Panc1 (cell line): ENCODE measurements at regions not wholly inside any gene's neighbourhood (a gene's known extent, or its start where the extent isn't known, plus 50 kb on each side); places are given as distances from the start of the nearest gene placed in this dataset.

ENCODE experiments used
- ATAC-seq: fragments of 200-7000 bp; cut with Tn5 transposase; 2 replicates; pipeline ENCODE4 v1.9.1; 2020; ENCODE audit warnings: mild to moderate bottlenecking, moderate library complexity
- BruUV-seq: library from RNA; stranded (reverse); fragments of 400-500 nt; replicated peaks from 2 replicates; lab custom pipeline; 2021; lab: Mats Ljungman, UMichigan
- CTCF ChIA-PET: fragments of 300-600 bp; sonication (Branson Sonifier 250); formaldehyde crosslinking; loops from one replicate; lab custom pipeline; 2022; ENCODE audit warnings: antibody characterized with exemption; lab: Charles Lee
- POLR2A ChIA-PET: fragments of 300-600 bp; sonication (Branson Sonifier 250); formaldehyde crosslinking; loops from one replicate; lab custom pipeline; 2022; ENCODE audit warnings: antibody characterized with exemption; lab: Charles Lee
- DNase-seq: peaks from one replicate; pipeline ENCODE4 v3.0.0-alpha.2; 2010; ENCODE audit warnings: low read depth, low spot score
- H3K27ac ChIP-seq: 2 replicates; pipeline ENCODE4 v1.5.1; 2011; ENCODE audit warnings: mild to moderate bottlenecking, low read length, inconsistent platforms
- H3K27me3 ChIP-seq: fragments of 200-500 bp; sonication (Bioruptor generic); 2 replicates; pipeline ENCODE4 v1.6.0; 2014; ENCODE audit warnings: low read length, inconsistent platforms; ENCODE audit not compliant: control insufficient read depth, insufficient read depth
- H3K36me3 ChIP-seq: fragments of 200-500 bp; sonication (Bioruptor generic); 2 replicates; pipeline ENCODE4 v1.5.1; 2014; ENCODE audit warnings: inconsistent platforms, mild to moderate bottlenecking, low read length, moderate library complexity; ENCODE audit not compliant: control insufficient read depth, insufficient read depth
- H3K4me1 ChIP-seq: 2 replicates; pipeline ENCODE4 v1.5.1; 2011; ENCODE audit warnings: inconsistent platforms, mild to moderate bottlenecking, low read length, moderate library complexity; ENCODE audit not compliant: control insufficient read depth, insufficient read depth
- H3K4me3 ChIP-seq, 2 experiments: 2 replicates each; pipeline ENCODE4 v1.5.1; 2011 to 2012; ENCODE audit warnings: low read depth in 2 of 2, low read length in 2 of 2, mild to moderate bottlenecking in 2 of 2, inconsistent platforms in 1 of 2, moderate library complexity in 1 of 2
- H3K9me3 ChIP-seq: fragments of 200-500 bp; sonication (Bioruptor generic); 2 replicates; pipeline ENCODE4 v1.5.1; 2014; ENCODE audit warnings: low read depth, mild to moderate bottlenecking, inconsistent platforms, low read length, moderate library complexity; ENCODE audit not compliant: control insufficient read depth, insufficient read depth
- POLR2AphosphoS5 ChIP-seq: IDR thresholded peaks from 2 replicates; pipeline ENCODE4 v1.6.1; 2012; ENCODE audit warnings: mild to moderate bottlenecking, low read depth, low read length, moderate library complexity
- SIN3A ChIP-seq: IDR thresholded peaks from 2 replicates; pipeline ENCODE4 v1.6.1; 2012; ENCODE audit warnings: low read depth, mild to moderate bottlenecking, low read length, moderate library complexity, borderline replicate concordance; ENCODE audit not compliant: insufficient read depth
- TCF7L2 ChIP-seq: IDR thresholded peaks from 2 replicates; pipeline ENCODE4 v1.6.1; 2011; ENCODE audit warnings: mild to moderate bottlenecking, low read depth, low read length, inconsistent platforms
- in situ Hi-C: cut with HindIII; loops from 2 replicates; pipeline ENCODE4 v1.10.0; 2016; ENCODE audit warnings: low sequenced_read_pairs, low pct_unique_long_range_greater_than_20kb
- intact Hi-C: fragments of 100-400 bp; cut with micrococcal nuclease; formaldehyde crosslinking; loops from one replicate; pipeline ENCODE4 v1.10.0; 2022; ENCODE audit not compliant: unreplicated experiment
- TF ChIP-seq, protein P1 (sequence below), 2 experiments: IDR thresholded peaks; 2 replicates each; pipeline ENCODE4 v1.6.1; 2011 to 2012; ENCODE audit warnings: low read depth in 2 of 2, control low read depth in 1 of 2, low read length in 1 of 2, mild to moderate bottlenecking in 1 of 2, moderate library complexity in 1 of 2; ENCODE audit not compliant: insufficient read depth in 1 of 2
- TF ChIP-seq, protein P2 (sequence below): fragments of 450-650 bp; IDR thresholded peaks from 2 replicates; pipeline ENCODE4 v1.5.1; 2017; ENCODE audit warnings: mild to moderate bottlenecking

DNA sequence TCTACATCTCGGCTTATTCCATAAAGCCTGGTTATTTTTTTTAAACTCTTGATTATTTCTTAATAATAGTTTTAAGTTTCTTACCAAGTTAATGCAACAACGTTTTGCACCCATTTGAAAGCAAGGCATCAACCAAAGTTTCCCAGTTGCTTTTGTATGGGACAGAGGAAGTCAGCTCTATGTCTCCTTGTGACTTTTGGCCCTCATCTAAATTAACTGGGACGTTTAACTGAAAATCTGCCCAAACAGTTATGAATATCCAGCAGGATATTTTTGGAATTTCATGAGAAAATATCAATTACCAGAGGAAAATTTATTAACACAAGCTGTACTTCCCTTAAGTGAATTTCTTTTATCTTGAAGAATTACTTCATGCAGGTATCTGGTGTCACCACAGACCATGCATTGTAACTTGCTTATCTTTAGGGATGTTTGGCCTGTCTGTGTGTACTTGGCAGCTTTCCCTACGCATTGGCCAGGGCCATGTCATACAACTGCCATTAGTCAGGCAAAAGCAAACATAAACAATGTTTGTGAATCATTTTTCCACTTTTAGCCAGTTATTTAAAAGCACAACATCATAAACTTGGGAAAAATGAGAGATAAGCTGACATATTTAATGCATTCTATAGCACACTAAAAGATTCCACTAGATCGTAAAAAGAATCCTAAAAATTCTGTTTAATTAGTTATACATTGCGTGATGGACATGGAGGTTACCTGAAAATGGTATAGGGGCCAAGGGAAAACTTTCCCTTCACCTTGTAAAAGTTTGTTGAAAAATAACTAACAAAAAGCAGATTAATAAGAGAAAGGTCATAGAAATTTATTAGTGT is 101.4 kb upstream of the PDE5A start:
- ATAC-seq: peak; percentile 94
- no peak overlapping the region for H3K4me3 ChIP-seq
- TF ChIP-seq TCF7L2 (peak; percentile 92), POLR2AphosphoS5 (peak; percentile 77; the same call in 1 of the 2 replicates), SIN3A (0 out of 2 replicates have a peak, but pooled peaks have one; percentile 49)
- TF ChIP-seq, protein P1, sequence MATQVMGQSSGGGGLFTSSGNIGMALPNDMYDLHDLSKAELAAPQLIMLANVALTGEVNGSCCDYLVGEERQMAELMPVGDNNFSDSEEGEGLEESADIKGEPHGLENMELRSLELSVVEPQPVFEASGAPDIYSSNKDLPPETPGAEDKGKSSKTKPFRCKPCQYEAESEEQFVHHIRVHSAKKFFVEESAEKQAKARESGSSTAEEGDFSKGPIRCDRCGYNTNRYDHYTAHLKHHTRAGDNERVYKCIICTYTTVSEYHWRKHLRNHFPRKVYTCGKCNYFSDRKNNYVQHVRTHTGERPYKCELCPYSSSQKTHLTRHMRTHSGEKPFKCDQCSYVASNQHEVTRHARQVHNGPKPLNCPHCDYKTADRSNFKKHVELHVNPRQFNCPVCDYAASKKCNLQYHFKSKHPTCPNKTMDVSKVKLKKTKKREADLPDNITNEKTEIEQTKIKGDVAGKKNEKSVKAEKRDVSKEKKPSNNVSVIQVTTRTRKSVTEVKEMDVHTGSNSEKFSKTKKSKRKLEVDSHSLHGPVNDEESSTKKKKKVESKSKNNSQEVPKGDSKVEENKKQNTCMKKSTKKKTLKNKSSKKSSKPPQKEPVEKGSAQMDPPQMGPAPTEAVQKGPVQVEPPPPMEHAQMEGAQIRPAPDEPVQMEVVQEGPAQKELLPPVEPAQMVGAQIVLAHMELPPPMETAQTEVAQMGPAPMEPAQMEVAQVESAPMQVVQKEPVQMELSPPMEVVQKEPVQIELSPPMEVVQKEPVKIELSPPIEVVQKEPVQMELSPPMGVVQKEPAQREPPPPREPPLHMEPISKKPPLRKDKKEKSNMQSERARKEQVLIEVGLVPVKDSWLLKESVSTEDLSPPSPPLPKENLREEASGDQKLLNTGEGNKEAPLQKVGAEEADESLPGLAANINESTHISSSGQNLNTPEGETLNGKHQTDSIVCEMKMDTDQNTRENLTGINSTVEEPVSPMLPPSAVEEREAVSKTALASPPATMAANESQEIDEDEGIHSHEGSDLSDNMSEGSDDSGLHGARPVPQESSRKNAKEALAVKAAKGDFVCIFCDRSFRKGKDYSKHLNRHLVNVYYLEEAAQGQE (IDR thresholded peaks at IDR 0.05; ENCODE audit: insufficient read depth in 1 of 2, low read depth in 2 of 2, low read length in 1 of 2): peak in 1 of 2 experiments; percentile 28; a peak in 1 of 4 replicates
- TF ChIP-seq, protein P2, sequence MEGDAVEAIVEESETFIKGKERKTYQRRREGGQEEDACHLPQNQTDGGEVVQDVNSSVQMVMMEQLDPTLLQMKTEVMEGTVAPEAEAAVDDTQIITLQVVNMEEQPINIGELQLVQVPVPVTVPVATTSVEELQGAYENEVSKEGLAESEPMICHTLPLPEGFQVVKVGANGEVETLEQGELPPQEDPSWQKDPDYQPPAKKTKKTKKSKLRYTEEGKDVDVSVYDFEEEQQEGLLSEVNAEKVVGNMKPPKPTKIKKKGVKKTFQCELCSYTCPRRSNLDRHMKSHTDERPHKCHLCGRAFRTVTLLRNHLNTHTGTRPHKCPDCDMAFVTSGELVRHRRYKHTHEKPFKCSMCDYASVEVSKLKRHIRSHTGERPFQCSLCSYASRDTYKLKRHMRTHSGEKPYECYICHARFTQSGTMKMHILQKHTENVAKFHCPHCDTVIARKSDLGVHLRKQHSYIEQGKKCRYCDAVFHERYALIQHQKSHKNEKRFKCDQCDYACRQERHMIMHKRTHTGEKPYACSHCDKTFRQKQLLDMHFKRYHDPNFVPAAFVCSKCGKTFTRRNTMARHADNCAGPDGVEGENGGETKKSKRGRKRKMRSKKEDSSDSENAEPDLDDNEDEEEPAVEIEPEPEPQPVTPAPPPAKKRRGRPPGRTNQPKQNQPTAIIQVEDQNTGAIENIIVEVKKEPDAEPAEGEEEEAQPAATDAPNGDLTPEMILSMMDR: no peak
- in situ Hi-C loops: no loop called here
- DNase-seq: peak; percentile 81
- no TSS peak for BruUV-seq
- H3K9me3 ChIP-seq: peaks cover 15% of the 10 kb centered on the region; the same call in 1 of the 2 replicates
- H3K27me3 ChIP-seq: no peaks in the 10 kb centered on the region
- ChIA-PET CTCF (interaction anchor here (0.6 to 0.7 kb wide), 2 partner anchors 101 to 171 kb away, joined by 3 to 4 read pairs; partner anchors contain the start of gene PDE5A), POLR2A (no interaction called here)
- peaks cover 23% of the 10 kb centered on the region for H3K4me1 ChIP-seq
- intact Hi-C loops: loop anchor here (1.0 to 2.0 kb wide), 2 partner anchors 101 to 319 kb away; partner anchors contain the start of gene PDE5A
- no peaks in the 10 kb centered on the region for H3K36me3 ChIP-seq
- peak overlapping the region; percentile 98 for H3K27ac ChIP-seq

DNA sequence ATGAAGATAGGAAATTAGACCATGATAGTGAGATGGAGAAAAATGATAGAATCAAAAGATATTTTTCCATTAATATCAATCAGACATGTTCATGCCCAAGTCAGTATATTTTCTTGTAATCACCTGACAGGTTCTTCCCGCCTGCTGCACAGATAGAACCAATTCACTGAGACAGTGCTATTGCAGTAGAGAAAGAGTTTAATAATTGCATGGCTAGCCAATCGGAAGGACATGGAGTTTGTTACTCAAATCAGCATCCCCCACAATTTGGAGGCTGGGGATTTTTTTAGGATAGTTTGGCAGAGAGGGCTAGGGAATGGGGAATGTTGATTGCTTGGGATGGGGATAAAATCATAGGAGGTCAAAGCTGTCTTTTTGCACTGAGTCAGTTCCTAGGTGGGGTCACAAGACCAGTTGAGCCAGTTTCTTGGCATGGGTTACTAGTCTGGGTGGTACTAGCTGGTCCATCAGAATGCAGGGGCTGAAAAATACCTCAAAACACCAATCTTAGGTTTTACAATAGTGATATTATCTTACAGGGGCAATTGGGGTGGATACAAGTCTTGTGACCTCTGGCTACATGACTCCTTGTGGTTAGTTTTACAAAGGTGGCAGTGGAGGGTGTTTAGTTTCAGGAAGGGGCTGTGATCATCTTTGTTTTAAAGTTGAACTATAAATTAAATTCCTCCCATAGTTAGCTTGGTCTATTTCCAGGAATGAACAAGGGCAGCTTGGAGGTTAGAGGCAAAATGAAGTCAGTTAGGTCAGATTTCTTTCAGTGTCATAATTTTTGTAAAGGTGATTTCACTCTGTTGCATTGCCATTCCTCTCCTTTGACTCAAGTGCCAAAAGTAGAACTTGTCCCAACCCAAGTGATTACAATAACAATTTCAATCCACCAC is 100.3 kb upstream of the PDE5A start:
- Histone ChIP-seq H3K36me3 (no peaks in the 10 kb centered on the region), H3K9me3 (peaks cover 15% of the 10 kb centered on the region; the same call in 1 of the 2 replicates), H3K4me3 (no peak overlapping the region), H3K27me3 (no peaks in the 10 kb centered on the region), H3K4me1 (peaks cover 18% of the 10 kb centered on the region), H3K27ac (peak overlapping the region; percentile 98)
- BruUV-seq: no TSS peak
- in situ Hi-C loops: no loop called here
- ChIA-PET CTCF (interaction anchor here (0.6 to 0.7 kb wide), 2 partner anchors 100 to 170 kb away, joined by 3 to 4 read pairs; partner anchors contain the start of gene PDE5A), POLR2A (no interaction called here)
- intact Hi-C loops: no loop called here
- ATAC-seq (no peak), DNase-seq (peak; percentile 53)
- TF ChIP-seq, protein P1 (IDR thresholded peaks at IDR 0.05; ENCODE audit: insufficient read depth in 1 of 2, low read depth in 2 of 2, low read length in 1 of 2): no peak
- TF ChIP-seq POLR2AphosphoS5 (no peak), TCF7L2 (no peak), SIN3A (no peak)
- TF ChIP-seq, protein P2: no peak
